Activated naive CD4-positive, alpha-beta T cell treated with anti-CD3 and anti-CD28 coated beads, Interleukin-2, amount 50 U/mL, for 16 hours (primary cell): ENCODE measurements at regions not wholly inside any gene's neighbourhood (a gene's known extent, or its start where the extent isn't known, plus 50 kb on each side); places are given as distances from the start of the nearest gene placed in this dataset.

ENCODE experiments used
- DNase-seq: peaks from one replicate; pipeline ENCODE4 v3.0.0-alpha.2; 2020

- no peak for DNase-seq
Measured at GRCh38 chr12:82029936-82030335, 270.8 kb upstream of the PPFIA2 start.

GRCh38 chr12:82028772-82029171 is 269.6 kb upstream of the PPFIA2 start:
- no peak for DNase-seq

GRCh38 chr12:82027612-82028011 is 268.5 kb upstream of the PPFIA2 start:
- DNase-seq = no peak

GRCh38 chr12:82025462-82025861 is 266.3 kb upstream of the PPFIA2 start:
- no peak for DNase-seq

- DNase-seq = no peak
Measured at GRCh38 chr12:82019533-82019932, 260.4 kb upstream of the PPFIA2 start.

GRCh38 chr12:82015623-82016347 is 256.6 kb upstream of the PPFIA2 start:
- DNase-seq = no peak

GRCh38 chr12:82012176-82012575 is 253.0 kb upstream of the PPFIA2 start:
- no peak for DNase-seq

- DNase-seq = no peak
Measured at GRCh38 chr12:82009524-82009923, 250.4 kb upstream of the PPFIA2 start.

GRCh38 chr12:82008251-82008650 is 249.1 kb upstream of the PPFIA2 start:
- no peak for DNase-seq

- no peak for DNase-seq
Measured at GRCh38 chr12:81998761-81999378, 239.7 kb upstream of the PPFIA2 start.

GRCh38 chr12:81992461-81992860 is 233.3 kb upstream of the PPFIA2 start:
- DNase-seq = peak; percentile 20

GRCh38 chr12:81991868-81992267 is 232.7 kb upstream of the PPFIA2 start:
- no peak for DNase-seq

- no peak for DNase-seq
Measured at GRCh38 chr12:81988362-81988761, 229.2 kb upstream of the PPFIA2 start.

GRCh38 chr12:81987371-81987770 is 228.2 kb upstream of the PPFIA2 start:
- no peak for DNase-seq

- DNase-seq = no peak
Measured at GRCh38 chr12:81976661-81977060, 217.5 kb upstream of the PPFIA2 start.

GRCh38 chr12:81974762-81975161 is 215.6 kb upstream of the PPFIA2 start:
- no peak for DNase-seq

GRCh38 chr12:81968421-81968820 is 209.3 kb upstream of the PPFIA2 start:
- DNase-seq = no peak

- DNase-seq = no peak
Measured at GRCh38 chr12:81963636-81964035, 204.5 kb upstream of the PPFIA2 start.

- DNase-seq = no peak
Measured at GRCh38 chr12:81963026-81963425, 203.9 kb upstream of the PPFIA2 start.

GRCh38 chr12:81962126-81962856 is 203.1 kb upstream of the PPFIA2 start:
- no peak for DNase-seq

GRCh38 chr12:81958406-81958805 is 199.3 kb upstream of the PPFIA2 start:
- DNase-seq = no peak

GRCh38 chr12:81957631-81958030 is 198.5 kb upstream of the PPFIA2 start:
- DNase-seq = no peak

- DNase-seq = no peak
Measured at GRCh38 chr12:81956468-81956860, 197.3 kb upstream of the PPFIA2 start.

- no peak for DNase-seq
Measured at GRCh38 chr12:81953541-81953940, 194.4 kb upstream of the PPFIA2 start.
